H9 (cell line): ENCODE measurements at regions not wholly inside any gene's neighbourhood (a gene's known extent, or its start where the extent isn't known, plus 50 kb on each side); places are given as distances from the start of the nearest gene placed in this dataset.

Source experiments
- DNase-seq: peaks from one replicate; pipeline ENCODE4 v3.0.0-alpha.2; 2017
- H2AFZ ChIP-seq: one replicate; pipeline ENCODE4 v1.6.1; 2013; ENCODE audit warnings: mild to moderate bottlenecking, low read length, control low read depth, moderate library complexity
- H2AK5ac ChIP-seq: 2 replicates; pipeline ENCODE4 v1.6.1; 2013; ENCODE audit warnings: low read length, control low read depth, mixed read lengths; ENCODE audit not compliant: insufficient read length
- H2BK120ac ChIP-seq: one replicate; pipeline ENCODE4 v1.6.1; 2013; ENCODE audit warnings: low read depth, mild to moderate bottlenecking, low read length, control low read depth, inconsistent platforms; ENCODE audit not compliant: poor library complexity, severe bottlenecking
- H2BK12ac ChIP-seq: 2 replicates; pipeline ENCODE4 v1.6.1; 2013; ENCODE audit warnings: low read length, control low read depth, mixed read lengths, low read depth; ENCODE audit not compliant: insufficient read length
- H2BK15ac ChIP-seq: 2 replicates; pipeline ENCODE4 v1.6.1; 2013; ENCODE audit warnings: low read depth, low read length, control low read depth
- H2BK20ac ChIP-seq: one replicate; pipeline ENCODE4 v1.6.1; 2013; ENCODE audit warnings: low read depth, mild to moderate bottlenecking, low read length, control low read depth, inconsistent platforms; ENCODE audit not compliant: poor library complexity, severe bottlenecking
- H2BK5ac ChIP-seq: 2 replicates; pipeline ENCODE4 v1.6.1; 2013; ENCODE audit warnings: low read length, control low read depth, mixed read lengths; ENCODE audit not compliant: insufficient read length
- H3K14ac ChIP-seq: 2 replicates; pipeline ENCODE4 v1.6.1; 2013; ENCODE audit warnings: low read length, control low read depth; ENCODE audit not compliant: insufficient read depth
- H3K18ac ChIP-seq: 2 replicates; pipeline ENCODE4 v1.6.1; 2013; ENCODE audit warnings: low read depth, mild to moderate bottlenecking, mixed read lengths, low read length, control low read depth; ENCODE audit not compliant: insufficient read length
- H3K23ac ChIP-seq: 2 replicates; pipeline ENCODE4 v1.6.1; 2013; ENCODE audit warnings: low read length, control low read depth, mixed read lengths, low read depth; ENCODE audit not compliant: insufficient read length
- H3K23me2 ChIP-seq: 2 replicates; pipeline ENCODE4 v1.6.1; 2013; ENCODE audit warnings: low read depth, mild to moderate bottlenecking, mixed read lengths, low read length, control low read depth; ENCODE audit not compliant: insufficient read length, poor library complexity, severe bottlenecking
- H3K27ac ChIP-seq: 2 replicates; pipeline ENCODE4 v1.5.1; 2013; ENCODE audit warnings: low read length, control low read depth, mixed read lengths, low read depth; ENCODE audit not compliant: insufficient read length
- H3K27me3 ChIP-seq: 2 replicates; pipeline ENCODE4 v1.6.1; 2013; ENCODE audit warnings: low read length, control low read depth, inconsistent platforms; ENCODE audit not compliant: insufficient read depth
- H3K4ac ChIP-seq: 2 replicates; pipeline ENCODE4 v1.6.1; 2013; ENCODE audit warnings: low read depth, mild to moderate bottlenecking, control low read depth, inconsistent platforms, low read length, moderate library complexity
- H3K4me1 ChIP-seq: 2 replicates; pipeline ENCODE4 v1.6.1; 2013; ENCODE audit warnings: low read length, control low read depth, inconsistent platforms; ENCODE audit not compliant: insufficient read depth
- H3K4me2 ChIP-seq: 2 replicates; pipeline ENCODE4 v1.6.1; 2013; ENCODE audit warnings: low read length, control low read depth, mixed read lengths; ENCODE audit not compliant: insufficient read length, insufficient read depth
- H3K56ac ChIP-seq: 2 replicates; pipeline ENCODE4 v1.6.1; 2013; ENCODE audit warnings: low read depth, mild to moderate bottlenecking, mixed read lengths, low read length, control low read depth; ENCODE audit not compliant: insufficient read length
- H3K79me1 ChIP-seq: 2 replicates; pipeline ENCODE4 v1.6.1; 2013; ENCODE audit warnings: low read depth, mild to moderate bottlenecking, moderate library complexity, low read length, control low read depth, inconsistent platforms; ENCODE audit not compliant: insufficient read depth, poor library complexity, severe bottlenecking
- H3K79me2 ChIP-seq: 2 replicates; pipeline ENCODE4 v1.6.1; 2013; ENCODE audit warnings: low read length, control low read depth, inconsistent platforms; ENCODE audit not compliant: insufficient read depth
- H3K9ac ChIP-seq: 2 replicates; pipeline ENCODE4 v1.6.1; 2013; ENCODE audit warnings: low read length, control low read depth, mixed read lengths; ENCODE audit not compliant: insufficient read length; ENCODE audit errors: extremely low read depth
- H3K9me3 ChIP-seq: one replicate; pipeline ENCODE4 v1.6.1; 2013; ENCODE audit warnings: low read depth, low read length, inconsistent platforms; ENCODE audit not compliant: control insufficient read depth
- H3T11ph ChIP-seq: one replicate; pipeline ENCODE4 v1.6.1; 2013; ENCODE audit warnings: mild to moderate bottlenecking, low read length, control low read depth, inconsistent platforms
- H4K20me1 ChIP-seq: one replicate; pipeline ENCODE4 v1.6.1; 2013; ENCODE audit not compliant: control insufficient read depth, insufficient read length, insufficient read depth
- H4K5ac ChIP-seq: 2 replicates; pipeline ENCODE4 v1.6.1; 2013; ENCODE audit warnings: low read depth, mild to moderate bottlenecking, mixed read lengths, low read length, control low read depth; ENCODE audit not compliant: insufficient read length
- H4K8ac ChIP-seq: replicated peaks from 2 replicates; pipeline ENCODE4 v1.6.1; 2013; ENCODE audit warnings: low read length, control low read depth, mixed read lengths, low read depth; ENCODE audit not compliant: insufficient read length
- H4K91ac ChIP-seq: 2 replicates; pipeline ENCODE4 v1.6.1; 2013; ENCODE audit warnings: low read depth, mild to moderate bottlenecking, moderate library complexity, mixed read lengths, low read length, control low read depth; ENCODE audit not compliant: insufficient read length
- H3K27ac Mint-ChIP-seq, 3 experiments: 2 replicates in 2 of 3; 3 replicates in 1 of 3; pipeline ENCODE4 v1.8.0; 2020 to 2021; ENCODE audit warnings: mixed read lengths in 3 of 3, mild to moderate bottlenecking in 1 of 3, moderate library complexity in 1 of 3
- H3K27me3 Mint-ChIP-seq: 2 replicates; pipeline ENCODE4 v1.8.0; 2021; ENCODE audit warnings: low read depth, mild to moderate bottlenecking, moderate library complexity, mixed read lengths
- H3K36me3 Mint-ChIP-seq, 3 experiments: 2 replicates in 2 of 3; 3 replicates in 1 of 3; pipeline ENCODE4 v1.8.0; 2020 to 2021; ENCODE audit warnings: low read depth in 3 of 3, mixed read lengths in 3 of 3; ENCODE audit not compliant: insufficient read depth in 1 of 3
- H3K4me1 Mint-ChIP-seq, 2 experiments: 2 replicates each; pipeline ENCODE4 v1.8.0; 2020; ENCODE audit warnings: mixed read lengths in 2 of 2
- H3K4me3 Mint-ChIP-seq, 2 experiments: 2 replicates in 1 of 2; 3 replicates in 1 of 2; pipeline ENCODE4 v1.8.0; 2020 to 2021; ENCODE audit warnings: mild to moderate bottlenecking in 2 of 2, mixed read lengths in 2 of 2, moderate library complexity in 1 of 2
- H3K9me3 Mint-ChIP-seq, 2 experiments: 2 replicates in 1 of 2; 3 replicates in 1 of 2; pipeline ENCODE4 v1.8.0; 2020; ENCODE audit warnings: mild to moderate bottlenecking in 2 of 2, mixed read lengths in 2 of 2, moderate library complexity in 1 of 2
- WGBS: extraction: QIAGEN DNeasy Blood & Tissue Kit; methylation state at CpG from one replicate; pipeline ENCODE4 v1.1.7; 2013; ENCODE audit warnings: missing lambda C conversion rate, low lambda C conversion rate, mixed read lengths; ENCODE audit not compliant: insufficient read length; ENCODE audit errors: extremely low coverage; 5-methylcytosine and 5-hydroxymethylcytosine counted together
- TF ChIP-seq, protein P1 (sequence below): fragments of 200-600 bp; sonication (generic); conservative IDR thresholded peaks from 3 replicates; pipeline ENCODE4 v1.8.0; 2021; ENCODE audit warnings: antibody characterized with exemption, mild to moderate bottlenecking

DNA sequence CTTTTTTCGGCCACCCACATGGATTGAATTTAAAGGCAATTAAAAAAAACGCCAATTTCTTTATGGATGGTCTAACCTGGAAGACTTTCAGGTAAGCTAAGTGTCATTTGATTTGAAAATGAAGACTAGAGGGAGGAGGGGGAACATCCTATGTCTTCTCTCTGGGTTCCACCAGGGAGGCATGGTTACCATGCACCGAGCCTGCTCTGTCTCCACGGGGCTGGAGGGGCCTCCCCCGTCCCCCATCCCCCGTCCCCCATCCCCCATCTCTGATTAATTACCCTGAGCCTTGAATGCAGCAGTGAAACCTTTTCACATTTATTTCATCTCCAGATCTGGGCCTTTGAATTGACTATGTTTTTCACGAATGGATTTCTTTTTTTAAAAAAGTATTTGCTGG, 135.1 kb downstream of the TLR5 start:
- Histone ChIP-seq H3K14ac (no peak overlapping the region), H3K56ac (no peak overlapping the region), H4K91ac (no peak overlapping the region), H3K4ac (no peak overlapping the region), H4K8ac (no peak overlapping the region), H2BK12ac (no peak overlapping the region), H4K20me1 (no peaks in the 10 kb centered on the region), H2BK15ac (no peak overlapping the region), H3K9ac (no peak overlapping the region), H2BK5ac (no peak overlapping the region), H3T11ph (no peak overlapping the region), H3K4me1 (peaks cover 16% of the 10 kb centered on the region; the same call in 1 of the 2 replicates), H3K9me3 (no peaks in the 10 kb centered on the region), H3K79me1 (no peaks in the 10 kb centered on the region), H2AFZ (no peak overlapping the region), H4K5ac (no peak overlapping the region), H3K23ac (no peak overlapping the region), H3K79me2 (no peaks in the 10 kb centered on the region), H3K27ac (no peak overlapping the region), H2AK5ac (no peak overlapping the region), H2BK20ac (no peak overlapping the region), H3K18ac (no peak overlapping the region), H2BK120ac (no peak overlapping the region), H3K4me2 (no peak overlapping the region), H3K27me3 (no peaks in the 10 kb centered on the region; the same call in 1 of the 2 replicates), H3K23me2 (no peaks in the 10 kb centered on the region)
- no CpG with 5 or more reads among the region's 7 CpGs for WGBS
- Mint-ChIP-seq H3K36me3 (peaks cover 12 to 25% (median 18%) of the 10 kb centered on the region in 3 experiments), H3K4me3 (no peak overlapping the region), H3K4me1 (peaks cover 48 to 57% of the 10 kb centered on the region in 2 experiments), H3K27ac (no peak overlapping the region; a peak in 2 of 7 replicates), H3K9me3 (no peaks in the 10 kb centered on the region), H3K27me3 (peaks cover 4% of the 10 kb centered on the region)
- no peak for DNase-seq
- TF ChIP-seq, protein P1, sequence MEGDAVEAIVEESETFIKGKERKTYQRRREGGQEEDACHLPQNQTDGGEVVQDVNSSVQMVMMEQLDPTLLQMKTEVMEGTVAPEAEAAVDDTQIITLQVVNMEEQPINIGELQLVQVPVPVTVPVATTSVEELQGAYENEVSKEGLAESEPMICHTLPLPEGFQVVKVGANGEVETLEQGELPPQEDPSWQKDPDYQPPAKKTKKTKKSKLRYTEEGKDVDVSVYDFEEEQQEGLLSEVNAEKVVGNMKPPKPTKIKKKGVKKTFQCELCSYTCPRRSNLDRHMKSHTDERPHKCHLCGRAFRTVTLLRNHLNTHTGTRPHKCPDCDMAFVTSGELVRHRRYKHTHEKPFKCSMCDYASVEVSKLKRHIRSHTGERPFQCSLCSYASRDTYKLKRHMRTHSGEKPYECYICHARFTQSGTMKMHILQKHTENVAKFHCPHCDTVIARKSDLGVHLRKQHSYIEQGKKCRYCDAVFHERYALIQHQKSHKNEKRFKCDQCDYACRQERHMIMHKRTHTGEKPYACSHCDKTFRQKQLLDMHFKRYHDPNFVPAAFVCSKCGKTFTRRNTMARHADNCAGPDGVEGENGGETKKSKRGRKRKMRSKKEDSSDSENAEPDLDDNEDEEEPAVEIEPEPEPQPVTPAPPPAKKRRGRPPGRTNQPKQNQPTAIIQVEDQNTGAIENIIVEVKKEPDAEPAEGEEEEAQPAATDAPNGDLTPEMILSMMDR, result no peak
